ENCODE measurements at regions not wholly inside any gene's neighbourhood (a gene's known extent, or its start where the extent isn't known, plus 50 kb on each side); places are given as distances from the start of the nearest gene placed in this dataset.

DNA sequence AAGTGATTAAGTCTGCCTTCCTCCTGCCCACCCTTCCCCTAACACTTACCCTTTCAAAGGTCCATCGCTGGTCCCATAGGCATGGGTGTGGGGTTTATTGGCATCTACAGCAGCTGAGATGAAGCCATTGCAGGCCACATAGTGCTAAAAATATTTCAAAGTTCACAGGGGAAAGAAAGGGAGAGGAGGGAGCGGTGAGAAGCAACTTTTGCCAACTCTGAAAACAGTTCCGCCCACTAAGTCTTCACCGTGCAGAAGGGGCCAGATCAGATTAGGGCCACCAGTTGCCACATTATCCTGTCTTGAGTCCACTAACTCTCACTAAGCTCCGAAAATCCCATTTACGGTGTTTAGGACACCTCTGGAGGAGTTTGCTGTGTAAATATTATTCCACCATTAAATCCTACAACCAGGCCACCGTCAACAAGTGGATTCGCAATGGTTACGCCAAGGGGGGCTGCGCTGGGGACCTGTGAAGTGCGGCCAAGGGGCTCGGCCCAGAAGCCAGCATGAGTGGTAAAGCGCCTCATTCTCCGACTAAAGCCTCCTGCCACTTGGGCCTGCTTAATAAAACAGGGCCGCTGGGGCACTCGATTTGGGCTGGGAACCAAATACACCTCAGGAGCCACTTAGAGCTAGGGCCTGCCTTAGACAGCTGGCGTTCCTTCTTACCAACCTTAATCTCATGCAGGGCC is 534.9 kb downstream of the MIAT start:
- TF ChIP-seq CTCF (conservative IDR thresholded peaks at IDR 0.05; ENCODE audit: low read depth, low read length) (no peak), EZH2 (IDR thresholded peaks at IDR 0.05; ENCODE audit: borderline replicate concordance, low read depth, low read length, poor library complexity, severe bottlenecking) (no peak)

Data from A673 (cell line).